Ascending aorta (tissue), 2 donors: ENCODE measurements at regions not wholly inside any gene's neighbourhood (a gene's known extent, or its start where the extent isn't known, plus 50 kb on each side); places are given as distances from the start of the nearest gene placed in this dataset.
A peak's percentile ranks its signal among the peaks of the same experiment; 100 is the strongest.

Experiments
- DNase-seq, 2 donors: peaks; one replicate each; pipeline ENCODE4 v3.0.0-alpha.2; 2019; ENCODE audit warnings: low spot score in 2 of 2
- H3K27ac ChIP-seq, 2 donors: fragments of 200-600 bp; sonication (generic); one replicate each; pipeline ENCODE4 v1.5.1; 2016 to 2017; ENCODE audit warnings: mild to moderate bottlenecking in 1 of 2
- H3K27me3 ChIP-seq: fragments of 200-600 bp; sonication (generic); one replicate; pipeline ENCODE4 v1.5.1; 2017
- H3K36me3 ChIP-seq, 2 donors: fragments of 200-600 bp; sonication (generic); one replicate each; pipeline ENCODE4 v1.5.1; 2016
- H3K4me1 ChIP-seq, 2 donors: fragments of 200-600 bp; sonication (generic); one replicate each; pipeline ENCODE4 v1.5.1; 2016 to 2017; ENCODE audit warnings: mild to moderate bottlenecking in 1 of 2
- H3K4me3 ChIP-seq, 2 donors: fragments of 200-600 bp; sonication (generic); one replicate each; pipeline ENCODE4 v1.5.1; 2016 to 2017; ENCODE audit warnings: mild to moderate bottlenecking in 1 of 2
- H3K9me3 ChIP-seq, 2 donors: fragments of 200-600 bp; sonication (generic); one replicate each; pipeline ENCODE4 v1.5.1; 2016
- intact Hi-C: fragments of 100-400 bp; cut with DNase I; formaldehyde crosslinking; loops from one replicate; pipeline ENCODE4 v1.15.1; 2023
- TF ChIP-seq, protein P1 (sequence below), 3 experiments: fragments of 200-600 bp in 2 of 3; fragments of 450-650 bp in 1 of 3; sonication (generic) in 2 of 3; IDR thresholded peaks; one replicate each; pipeline ENCODE4 v1.5.1; 2016 to 2019; ENCODE audit warnings: antibody characterized with exemption in 3 of 3, mild to moderate bottlenecking in 1 of 3, moderate library complexity in 1 of 3

DNA sequence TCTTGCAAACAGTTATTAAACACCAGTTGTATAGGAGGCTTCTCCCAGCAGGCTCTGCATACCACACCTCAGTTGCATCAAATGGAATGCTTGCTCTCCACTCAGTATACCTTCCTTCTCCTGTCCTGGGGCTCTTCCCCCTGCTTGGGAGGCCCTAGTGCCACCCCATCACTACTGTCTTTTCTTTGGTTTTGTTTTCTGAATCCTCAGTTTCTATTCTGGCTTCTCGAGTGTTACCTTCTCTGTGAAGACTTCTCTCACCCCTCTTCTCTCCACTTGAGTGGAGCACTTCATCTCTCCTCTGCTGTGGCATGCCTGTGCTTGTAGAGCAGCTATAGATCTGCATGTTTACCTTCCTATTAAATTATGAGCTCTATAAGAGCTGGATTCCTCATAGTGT lies 75.7 kb upstream of the TPRG1 start:
- Histone ChIP-seq H3K9me3 (no peaks in the 10 kb centered on the region), H3K4me1 (no peaks in the 10 kb centered on the region), H3K27me3 (no peaks in the 10 kb centered on the region), H3K36me3 (no peaks in the 10 kb centered on the region), H3K27ac (no peak overlapping the region), H3K4me3 (no peak overlapping the region)
- TF ChIP-seq, protein P1, sequence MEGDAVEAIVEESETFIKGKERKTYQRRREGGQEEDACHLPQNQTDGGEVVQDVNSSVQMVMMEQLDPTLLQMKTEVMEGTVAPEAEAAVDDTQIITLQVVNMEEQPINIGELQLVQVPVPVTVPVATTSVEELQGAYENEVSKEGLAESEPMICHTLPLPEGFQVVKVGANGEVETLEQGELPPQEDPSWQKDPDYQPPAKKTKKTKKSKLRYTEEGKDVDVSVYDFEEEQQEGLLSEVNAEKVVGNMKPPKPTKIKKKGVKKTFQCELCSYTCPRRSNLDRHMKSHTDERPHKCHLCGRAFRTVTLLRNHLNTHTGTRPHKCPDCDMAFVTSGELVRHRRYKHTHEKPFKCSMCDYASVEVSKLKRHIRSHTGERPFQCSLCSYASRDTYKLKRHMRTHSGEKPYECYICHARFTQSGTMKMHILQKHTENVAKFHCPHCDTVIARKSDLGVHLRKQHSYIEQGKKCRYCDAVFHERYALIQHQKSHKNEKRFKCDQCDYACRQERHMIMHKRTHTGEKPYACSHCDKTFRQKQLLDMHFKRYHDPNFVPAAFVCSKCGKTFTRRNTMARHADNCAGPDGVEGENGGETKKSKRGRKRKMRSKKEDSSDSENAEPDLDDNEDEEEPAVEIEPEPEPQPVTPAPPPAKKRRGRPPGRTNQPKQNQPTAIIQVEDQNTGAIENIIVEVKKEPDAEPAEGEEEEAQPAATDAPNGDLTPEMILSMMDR (IDR thresholded peaks at IDR 0.05), result no peak
- intact Hi-C loops, result no loop called here
- DNase-seq, result no peak

DNA sequence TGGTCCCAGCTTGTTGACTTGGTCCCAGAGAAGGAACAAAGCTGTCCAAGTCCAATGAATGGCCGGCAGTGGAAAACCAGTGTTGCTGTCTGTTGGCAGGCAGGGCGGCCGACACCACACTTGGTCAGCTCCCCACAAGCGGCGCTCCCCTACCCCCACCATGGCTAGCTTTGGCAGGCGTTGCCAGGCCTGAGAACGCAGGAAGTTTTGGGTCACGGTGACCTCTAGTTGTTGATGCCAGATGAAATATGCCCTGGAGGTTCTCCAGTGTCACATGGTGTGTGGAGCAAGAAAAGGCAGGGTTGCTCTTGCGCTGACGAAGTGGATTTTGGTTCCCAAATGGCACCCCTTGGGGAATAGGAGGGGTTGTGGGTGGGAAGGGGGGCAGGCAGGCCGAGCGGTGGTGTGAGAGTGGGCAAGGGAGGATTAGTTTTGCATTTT lies 72.7 kb upstream of the TPRG1 start:
- Histone ChIP-seq H3K9me3 (no peaks in the 10 kb centered on the region), H3K27me3 (no peaks in the 10 kb centered on the region), H3K27ac (peak overlapping the region; percentile 71 to 79), H3K4me3 (no peak overlapping the region), H3K36me3 (no peaks in the 10 kb centered on the region), H3K4me1 (no peaks in the 10 kb centered on the region)
- intact Hi-C loops, result no loop called here
- TF ChIP-seq, protein P1 (IDR thresholded peaks at IDR 0.05), result no peak
- DNase-seq, result peak; percentile 25 to 89

DNA sequence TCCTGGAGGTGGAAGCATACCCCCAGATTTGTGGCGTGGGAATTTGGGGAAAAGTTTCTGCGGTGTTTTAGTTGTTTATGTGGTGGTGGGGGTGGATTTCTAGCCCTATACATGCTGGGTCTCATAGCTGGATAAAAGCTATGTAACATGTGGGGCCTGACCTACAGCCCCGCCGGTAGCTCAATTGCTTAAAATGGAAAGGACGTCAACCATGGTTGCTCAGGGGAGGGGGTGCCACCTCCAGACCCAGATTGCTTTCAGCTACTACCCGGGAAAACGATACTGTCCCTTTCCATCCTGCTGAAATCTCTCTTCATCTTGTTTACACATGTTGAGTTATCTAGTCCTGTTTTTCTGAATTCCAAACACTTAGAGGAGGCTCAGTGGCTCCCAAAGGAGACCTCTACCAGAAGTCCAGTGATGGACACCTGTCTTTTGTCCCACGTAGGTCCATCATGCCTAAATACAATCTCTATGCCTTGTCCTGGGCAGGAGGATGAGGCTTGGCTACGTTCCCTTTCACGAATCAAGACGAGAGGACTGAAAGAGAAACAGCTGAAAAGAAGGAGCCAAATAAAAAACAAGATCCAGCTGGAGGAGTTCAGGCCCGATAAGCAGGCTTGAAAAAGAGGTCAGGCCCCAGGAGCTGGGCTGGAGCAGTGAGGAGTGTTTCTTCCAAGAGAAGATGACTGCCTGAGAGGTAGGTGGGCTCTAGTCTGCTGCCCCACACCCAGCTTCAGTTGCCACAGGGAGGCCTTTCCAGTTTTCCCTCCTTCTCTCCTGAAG lies 72.1 kb upstream of the TPRG1 start:
- H3K4me3 ChIP-seq, result no peak overlapping the region
- intact Hi-C loops, result no loop called here
- no peaks in the 10 kb centered on the region for H3K36me3 ChIP-seq
- peak overlapping the region; percentile 71 to 79 for H3K27ac ChIP-seq
- no peak for DNase-seq
- TF ChIP-seq, protein P1 (IDR thresholded peaks at IDR 0.05), result no peak
- no peaks in the 10 kb centered on the region for H3K9me3 ChIP-seq
- no peaks in the 10 kb centered on the region for H3K4me1 ChIP-seq
- H3K27me3 ChIP-seq, result no peaks in the 10 kb centered on the region

DNA sequence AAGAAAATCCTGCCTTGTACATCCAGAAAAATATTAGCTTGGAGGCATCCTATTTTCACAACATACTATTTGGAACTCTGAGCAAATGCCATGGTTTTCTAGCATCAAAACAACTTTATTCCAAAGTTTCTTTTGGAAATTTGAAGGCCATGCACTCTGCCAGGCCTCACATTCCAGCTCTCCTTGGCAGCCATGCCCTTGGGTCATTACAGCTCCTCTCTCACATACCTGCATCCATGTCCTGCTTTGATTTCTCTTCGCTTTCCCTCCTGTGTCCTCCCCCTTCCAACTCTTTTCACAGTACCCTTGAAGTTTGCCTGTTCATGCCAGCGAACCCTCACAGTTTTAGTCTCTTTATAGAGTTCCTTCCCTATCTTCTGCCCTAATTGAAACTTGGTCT lies 70.9 kb upstream of the TPRG1 start:
- Histone ChIP-seq H3K4me1 (no peaks in the 10 kb centered on the region), H3K9me3 (no peaks in the 10 kb centered on the region), H3K27ac (peak overlapping the region in 1 of 2 donors; percentile 71), H3K36me3 (no peaks in the 10 kb centered on the region), H3K4me3 (no peak overlapping the region), H3K27me3 (no peaks in the 10 kb centered on the region)
- TF ChIP-seq, protein P1 (IDR thresholded peaks at IDR 0.05), result no peak
- no peak for DNase-seq
- intact Hi-C loops, result no loop called here

DNA sequence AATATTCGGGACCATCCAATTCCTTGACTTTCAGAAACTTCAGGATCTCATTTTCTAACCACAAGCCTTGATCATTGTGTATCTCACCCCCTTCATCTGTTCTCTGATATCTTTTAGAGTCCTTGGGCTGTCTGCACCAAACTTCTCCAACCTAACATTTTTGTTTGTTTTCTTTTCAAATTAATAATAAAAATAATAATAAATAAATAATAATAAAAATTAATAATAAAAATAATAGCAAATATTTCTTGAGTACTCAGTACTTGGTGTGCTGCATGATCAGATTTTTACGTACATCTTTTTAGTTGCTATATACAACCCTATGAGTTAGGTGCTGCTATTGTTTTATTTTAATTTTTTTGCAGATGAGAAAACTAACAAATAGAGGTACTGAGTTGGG lies 70.2 kb upstream of the TPRG1 start:
- TF ChIP-seq, protein P1 (IDR thresholded peaks at IDR 0.05), result no peak
- Histone ChIP-seq H3K36me3 (no peaks in the 10 kb centered on the region), H3K27me3 (no peaks in the 10 kb centered on the region), H3K27ac (no peak overlapping the region), H3K4me3 (no peak overlapping the region), H3K4me1 (no peaks in the 10 kb centered on the region), H3K9me3 (no peaks in the 10 kb centered on the region)
- intact Hi-C loops, result no loop called here
- DNase-seq, result no peak
